HG02623 (cell line): ENCODE measurements at regions not wholly inside any gene's neighbourhood (a gene's known extent, or its start where the extent isn't known, plus 50 kb on each side); places are given as distances from the start of the nearest gene placed in this dataset.

ENCODE experiments used
- ATAC-seq: cut with Tn5 transposase; IDR thresholded peaks from one replicate; pipeline ENCODE4 v1.9.1; 2021; ENCODE audit warnings: moderate library complexity; ENCODE audit not compliant: unreplicated experiment

DNA sequence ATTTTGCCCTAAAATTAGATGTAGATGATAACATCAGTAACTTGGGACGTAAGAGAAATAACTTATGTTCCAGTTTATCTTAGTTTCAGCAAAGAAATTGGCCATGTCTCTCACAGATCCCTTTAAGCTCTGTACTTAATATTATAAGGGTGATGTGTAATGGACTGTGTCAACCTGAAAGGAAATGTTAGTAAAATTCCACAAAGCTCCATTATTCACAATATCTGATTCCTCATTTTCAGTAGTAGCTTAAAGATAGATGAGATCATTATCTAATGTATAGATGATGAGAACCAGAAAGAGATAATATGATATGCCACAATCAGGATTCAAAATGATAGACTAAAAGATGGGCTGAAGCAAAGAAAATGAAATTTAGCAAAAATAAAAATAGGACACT lies 316.8 kb upstream of the CHRM2 start:
- ATAC-seq = no peak

DNA sequence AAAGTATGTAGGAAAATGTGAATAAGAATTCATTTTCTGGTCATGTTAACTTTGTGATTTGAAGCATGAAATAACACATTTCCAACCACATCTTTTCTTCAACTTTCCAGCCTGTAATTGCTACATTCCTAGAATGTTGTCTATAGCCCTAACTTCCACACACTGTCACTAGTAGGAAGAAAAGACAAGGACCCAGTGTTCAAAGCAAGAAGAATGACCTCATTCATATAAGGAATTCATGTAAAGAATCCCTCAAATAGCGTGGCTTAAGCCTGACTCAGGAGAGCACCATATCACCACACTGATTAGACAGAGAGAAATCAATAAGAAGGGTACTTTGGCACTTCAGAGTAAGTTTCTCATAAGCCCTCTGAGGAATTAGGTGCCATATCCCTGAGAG lies 318.7 kb upstream of the CHRM2 start:
- no peak for ATAC-seq

- ATAC-seq = no peak
These were observed 334.7 kb upstream of the CHRM2 start for GRCh38 chr7:136533732-136534131.

- ATAC-seq = no peak
These were observed 337.6 kb upstream of the CHRM2 start for GRCh38 chr7:136530831-136531230.

GRCh38 chr7:136528329-136528728 lies 340.1 kb upstream of the CHRM2 start:
- no peak for ATAC-seq

DNA sequence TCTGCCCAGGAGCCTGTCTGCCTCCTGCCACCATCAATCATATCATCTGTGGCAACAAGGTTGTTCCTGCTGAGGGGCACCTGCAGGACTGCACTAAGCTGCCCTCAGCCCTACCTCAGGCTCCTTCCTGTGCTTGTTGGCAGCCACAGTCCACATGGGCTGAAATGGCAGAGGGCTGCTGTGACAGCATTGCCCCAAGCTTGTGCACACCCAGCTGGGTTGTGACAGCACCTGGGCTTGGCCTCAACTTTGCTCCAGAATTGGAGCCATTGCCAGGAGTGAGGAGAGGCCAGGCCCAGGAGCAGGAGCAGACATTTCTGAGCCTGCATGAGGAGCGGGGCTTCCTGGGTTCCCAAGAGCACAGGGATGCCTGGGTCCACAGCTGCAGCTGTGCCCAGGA lies 340.9 kb upstream of the CHRM2 start:
- ATAC-seq = no peak

DNA sequence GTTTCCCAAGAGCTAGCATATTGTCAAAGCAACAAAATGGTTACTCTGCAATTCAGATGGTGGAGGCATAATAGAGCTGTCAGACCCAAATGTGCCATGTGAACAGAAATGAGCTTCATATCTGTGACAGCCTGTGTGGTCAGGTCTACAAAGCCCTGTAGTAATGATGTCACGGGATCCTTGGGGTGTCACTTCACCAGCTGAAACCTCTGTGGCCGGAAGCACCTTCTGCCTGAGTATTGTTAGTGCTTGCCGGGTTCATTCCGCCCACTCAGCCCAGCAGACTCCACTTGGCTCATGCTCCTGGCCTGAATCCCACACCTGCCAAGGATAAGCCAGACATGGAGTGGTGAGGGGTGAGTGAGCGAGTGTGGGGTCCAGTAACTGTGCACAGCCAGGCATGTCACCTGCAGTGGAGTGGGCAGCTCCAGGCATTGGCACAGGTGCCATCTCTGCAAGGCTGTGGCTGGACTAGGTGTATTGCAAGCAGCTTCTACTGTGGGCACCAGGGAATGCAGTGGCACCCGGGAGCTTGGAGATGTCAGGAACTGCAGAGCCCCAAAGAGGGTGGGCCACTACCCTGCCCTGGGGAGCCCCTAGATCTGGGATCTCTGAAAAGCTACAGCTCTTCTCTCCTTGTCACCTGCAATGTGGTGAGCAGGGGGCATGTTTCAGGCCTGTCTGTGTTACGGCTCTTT lies 341.9 kb upstream of the CHRM2 start:
- no peak for ATAC-seq

- no peak for ATAC-seq
These were observed 344.9 kb upstream of the CHRM2 start for GRCh38 chr7:136523571-136523970.

DNA sequence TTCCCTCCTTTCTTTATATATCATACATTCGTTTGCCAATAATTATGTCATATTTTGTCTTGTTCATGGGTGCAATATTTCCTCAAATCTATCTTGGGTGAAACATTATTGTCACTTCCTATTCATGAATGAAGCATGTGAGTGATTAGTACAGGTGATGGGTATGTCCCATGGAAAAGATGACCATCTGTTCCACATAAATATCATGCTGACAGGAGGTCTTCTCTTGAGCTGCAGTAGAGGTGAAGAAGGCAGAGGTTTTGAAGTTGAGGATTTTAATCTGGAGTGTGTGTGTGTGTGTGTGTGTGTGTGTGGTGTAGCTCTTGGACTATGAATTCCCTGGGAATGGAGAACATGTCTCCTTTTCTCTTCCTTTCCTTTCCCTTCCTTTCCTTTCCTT lies 350.5 kb upstream of the CHRM2 start:
- ATAC-seq = no peak

DNA sequence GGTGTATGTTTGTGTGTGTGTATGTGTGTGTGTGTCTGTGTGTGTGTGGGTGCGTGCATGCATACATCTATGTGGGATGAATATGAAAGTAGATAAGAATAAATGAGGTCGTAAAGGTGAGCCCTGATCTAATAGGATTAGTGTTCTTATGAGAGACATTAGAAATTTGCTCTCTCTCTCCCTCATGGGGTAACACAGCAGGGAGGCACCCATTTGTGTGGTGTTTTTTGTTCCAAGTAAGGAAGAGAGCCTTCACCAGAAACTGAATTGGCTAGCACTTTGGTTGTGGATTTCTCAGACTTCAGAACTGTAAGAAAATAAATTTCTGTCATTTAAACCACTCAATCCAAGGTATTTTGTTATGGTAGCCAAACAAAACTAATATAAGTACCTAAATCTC lies 353.7 kb upstream of the CHRM2 start:
- ATAC-seq = no peak

GRCh38 chr7:136513744-136514143 lies 354.7 kb upstream of the CHRM2 start:
- ATAC-seq = no peak

DNA sequence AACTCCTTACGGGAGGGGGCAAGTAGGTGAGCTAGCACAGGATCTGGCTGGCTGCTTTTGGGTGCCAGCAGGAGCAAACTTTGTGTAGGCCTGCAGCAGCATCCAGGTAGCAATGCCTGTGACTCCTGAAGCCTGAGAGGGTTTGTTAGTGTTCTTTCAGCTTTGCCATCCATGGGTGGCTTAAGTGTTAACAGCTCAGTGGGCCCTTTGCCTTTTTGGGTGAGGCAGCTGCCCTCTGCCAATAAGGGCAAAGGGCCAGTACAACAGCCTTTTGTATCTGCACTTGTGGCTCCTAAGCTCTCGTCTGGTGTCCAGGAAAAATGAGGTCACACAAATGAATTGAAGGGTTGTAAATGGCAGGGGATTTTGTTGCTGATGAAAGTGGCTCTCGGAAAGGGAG lies 359.0 kb upstream of the CHRM2 start:
- ATAC-seq = no peak

DNA sequence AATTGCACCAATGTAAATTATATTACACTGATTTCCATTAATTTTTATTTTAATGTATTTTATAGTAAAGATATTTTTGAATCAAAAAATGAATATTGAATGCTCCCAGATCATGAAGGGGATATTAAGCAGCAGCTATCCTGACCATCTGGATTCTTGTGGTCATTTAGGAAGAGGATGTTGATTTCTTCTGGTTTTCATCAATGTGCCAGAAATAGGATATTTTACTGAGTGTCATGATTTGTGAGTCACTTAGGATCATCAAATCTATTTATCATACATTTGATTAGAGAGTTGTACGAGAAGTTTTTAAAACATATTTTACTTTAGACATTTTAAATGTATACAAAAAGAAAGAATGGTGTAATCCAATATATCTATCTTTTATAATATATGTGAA lies 366.3 kb upstream of the CHRM2 start:
- ATAC-seq = no peak

DNA sequence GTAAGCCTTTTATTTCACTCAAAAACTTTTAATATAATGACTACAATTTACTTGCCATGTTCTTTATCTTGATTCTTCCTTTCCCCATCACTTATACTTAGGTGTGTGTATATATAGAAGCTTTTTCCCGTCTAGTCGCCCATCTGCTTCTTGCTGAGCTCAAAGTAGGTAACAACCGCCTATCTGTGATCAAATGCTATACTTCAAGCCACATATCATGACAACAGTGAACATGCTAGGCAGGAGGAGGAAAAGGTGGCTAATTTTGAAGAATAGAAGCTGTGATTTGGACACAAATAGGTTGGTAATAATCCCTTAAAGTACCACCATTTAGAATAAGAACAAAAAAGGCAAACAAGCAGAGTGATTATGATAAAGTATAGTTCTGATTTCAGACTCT lies 367.3 kb upstream of the CHRM2 start:
- ATAC-seq = no peak

- ATAC-seq = no peak
These were observed 371.9 kb upstream of the CHRM2 start for GRCh38 chr7:136496551-136496950.

DNA sequence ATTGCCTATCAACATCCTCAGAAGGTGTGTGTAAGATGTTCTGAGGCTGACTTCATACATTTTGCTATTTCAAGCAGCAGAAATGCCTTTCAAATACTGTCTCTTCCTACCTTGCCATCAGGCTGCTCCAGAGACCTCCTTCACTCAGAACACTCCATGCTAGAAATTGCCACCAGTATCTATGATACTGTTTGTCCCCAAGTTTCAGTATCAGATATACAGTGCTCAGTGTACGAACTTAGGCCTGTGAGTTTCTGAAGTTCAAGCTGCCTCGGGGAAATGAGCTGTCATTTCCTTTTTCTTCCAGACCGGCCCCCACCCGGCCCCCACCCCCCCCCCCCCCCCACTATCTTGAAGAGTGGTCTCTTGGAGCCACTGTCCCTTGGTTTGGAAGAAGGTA lies 373.4 kb upstream of the CHRM2 start:
- ATAC-seq = no peak

GRCh38 chr7:136492366-136492765 lies 376.1 kb upstream of the CHRM2 start:
- no peak for ATAC-seq

DNA sequence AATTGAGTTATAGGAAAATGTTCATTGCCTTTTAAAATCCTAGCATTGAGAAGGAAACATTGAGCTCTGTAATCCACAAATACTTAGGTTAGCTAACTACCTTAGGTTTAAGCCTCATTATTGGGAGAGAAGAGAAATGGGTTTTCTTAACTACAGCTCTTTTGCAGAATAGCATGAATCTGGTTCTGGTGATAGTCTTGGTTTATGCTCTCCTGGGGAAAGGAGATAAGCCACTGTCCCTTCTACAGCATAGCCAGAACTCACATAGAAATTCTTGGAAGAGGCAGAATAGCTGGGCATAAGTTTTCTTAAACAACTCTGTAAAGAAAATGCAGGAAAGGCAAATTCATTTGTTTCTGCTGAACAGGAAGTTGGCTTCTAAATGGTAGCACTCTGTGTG lies 378.6 kb upstream of the CHRM2 start:
- no peak for ATAC-seq

- ATAC-seq = no peak
These were observed 387.6 kb upstream of the CHRM2 start for GRCh38 chr7:136480901-136481300.

GRCh38 chr7:136479922-136480321 lies 388.5 kb upstream of the CHRM2 start:
- no peak for ATAC-seq

GRCh38 chr7:136470179-136470578 lies 398.3 kb upstream of the CHRM2 start:
- no peak for ATAC-seq

DNA sequence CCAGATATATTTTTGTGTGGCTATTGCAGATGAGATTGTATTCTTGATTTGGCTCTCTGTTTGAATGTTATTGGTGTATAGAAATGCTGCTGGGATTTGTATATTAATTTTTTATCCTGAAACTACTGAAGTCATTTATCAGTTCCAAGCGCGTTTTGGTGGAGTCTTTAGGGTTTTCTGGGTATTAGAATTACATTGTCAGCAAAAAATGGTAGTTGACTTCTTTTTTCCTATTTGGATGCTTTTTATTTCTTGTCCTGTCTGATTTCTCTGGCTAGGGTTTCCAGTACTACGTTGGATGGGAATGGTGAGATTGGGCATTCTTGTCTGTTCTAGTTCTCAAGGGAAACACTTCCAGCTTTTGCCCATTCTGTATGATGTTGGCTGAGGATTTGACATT lies 415.5 kb upstream of the CHRM2 start:
- no peak for ATAC-seq

- ATAC-seq = no peak
These were observed 421.7 kb upstream of the CHRM2 start for GRCh38 chr7:136446751-136447150.
